Endothelial cell of umbilical vein (primary cell): ENCODE measurements at regions not wholly inside any gene's neighbourhood (a gene's known extent, or its start where the extent isn't known, plus 50 kb on each side); places are given as distances from the start of the nearest gene placed in this dataset.

Experiments
- BruUV-seq: library from RNA; stranded (reverse); fragments of 400-500 nt; replicated peaks from 2 replicates; lab custom pipeline; 2021; lab: Mats Ljungman, UMichigan
- CTCF ChIA-PET: fragments of 300-600, 350-600 bp; sonication (Branson Sonifier 250); formaldehyde crosslinking; loops from one replicate; lab custom pipeline; 2021; ENCODE audit warnings: antibody characterized with exemption, inconsistent platforms; lab: Charles Lee
- POLR2A ChIA-PET: fragments of 300-600, 350-600 bp; sonication (Branson Sonifier 250); formaldehyde crosslinking; loops from one replicate; lab custom pipeline; 2021; ENCODE audit warnings: antibody characterized with exemption, inconsistent platforms; lab: Charles Lee
- DNase-seq: peaks from one replicate; pipeline ENCODE4 v3.0.0-alpha.2; 2011; ENCODE audit warnings: low read depth, low spot score
- FAIRE-seq: peaks from 2 replicates; lab custom pipeline; 2011; peaks lifted over from hg19 to GRCh38; lab: Jason Lieb, UNC
- H2AFZ ChIP-seq: 2 replicates; pipeline ENCODE4 v1.6.0; 2012; ENCODE audit warnings: low read depth, low read length, control low read depth, inconsistent platforms
- H3K27ac ChIP-seq: 2 replicates; pipeline ENCODE4 v1.5.1; 2011; ENCODE audit warnings: low read depth, mild to moderate bottlenecking, control low read depth, low read length, moderate library complexity; ENCODE audit not compliant: insufficient read depth
- H3K27me3 ChIP-seq, 2 experiments: 2 replicates each; pipeline versions ENCODE4 v1.6.0 to v1.6.1; 2011; ENCODE audit warnings: low read length in 2 of 2, mixed read lengths in 1 of 2; ENCODE audit not compliant: control insufficient read depth in 2 of 2, insufficient read depth in 2 of 2
- H3K36me3 ChIP-seq, 2 experiments: 2 replicates in 1 of 2; 3 replicates in 1 of 2; pipeline ENCODE4 v1.5.1; 2011; ENCODE audit warnings: low read length in 2 of 2, mild to moderate bottlenecking in 1 of 2, moderate library complexity in 1 of 2; ENCODE audit not compliant: control insufficient read depth in 2 of 2, insufficient read depth in 2 of 2; ENCODE audit errors: extremely low read depth in 1 of 2
- H3K4me1 ChIP-seq: 3 replicates; pipeline ENCODE4 v1.5.1; 2011; ENCODE audit warnings: mild to moderate bottlenecking, low read length; ENCODE audit not compliant: control insufficient read depth, insufficient read depth; ENCODE audit errors: extremely low read depth
- H3K4me2 ChIP-seq: 2 replicates; pipeline ENCODE4 v1.6.1; 2011; ENCODE audit warnings: low read length, control low read depth, mixed read lengths; ENCODE audit not compliant: insufficient read depth
- H3K4me3 ChIP-seq, 3 experiments: fragments of 200-600 bp in 1 of 3; sonication (generic), shearing (Covaris generic) in 1 of 3; replicated peaks in 1 of 3; 2 replicates each; pipeline ENCODE4 v1.5.1; 2011 to 2016; ENCODE audit warnings: control low read depth in 3 of 3, low read length in 3 of 3, mild to moderate bottlenecking in 2 of 3, inconsistent platforms in 1 of 3, low read depth in 1 of 3, moderate library complexity in 1 of 3; ENCODE audit not compliant: insufficient read depth in 1 of 3
- H3K79me2 ChIP-seq: 2 replicates; pipeline ENCODE4 v1.6.0; 2012; ENCODE audit warnings: low read length, inconsistent platforms; ENCODE audit not compliant: control insufficient read depth, insufficient read depth
- H3K9ac ChIP-seq: replicated peaks from 2 replicates; pipeline ENCODE3; 2011; ENCODE audit warnings: low read length, control low read depth; ENCODE audit not compliant: insufficient read depth; ENCODE audit errors: extremely low read depth
- H3K9me1 ChIP-seq: replicated peaks from 3 replicates; pipeline ENCODE4 v1.6.0; 2011; ENCODE audit warnings: mild to moderate bottlenecking, low read length; ENCODE audit not compliant: control insufficient read depth, insufficient read depth; ENCODE audit errors: extremely low read depth
- H3K9me3 ChIP-seq: replicated peaks from 2 replicates; pipeline ENCODE4 v1.5.1; 2012; ENCODE audit warnings: low read length, inconsistent platforms; ENCODE audit not compliant: control insufficient read depth, insufficient read depth
- H4K20me1 ChIP-seq: replicated peaks from 2 replicates; pipeline ENCODE3; 2011; ENCODE audit warnings: mild to moderate bottlenecking, low read length; ENCODE audit not compliant: control insufficient read depth, insufficient read depth; ENCODE audit errors: extremely low read depth
- EZH2 ChIP-seq: IDR thresholded peaks from 2 replicates; pipeline ENCODE4 v1.6.1; 2012; ENCODE audit warnings: borderline replicate concordance, low read depth, mild to moderate bottlenecking, moderate library complexity, low read length, inconsistent platforms; ENCODE audit not compliant: severe bottlenecking
- FOS ChIP-seq: IDR thresholded peaks from 2 replicates; pipeline ENCODE4 v1.6.1; 2011; ENCODE audit warnings: mild to moderate bottlenecking, low read length, moderate library complexity, borderline replicate concordance; ENCODE audit not compliant: insufficient read depth
- GATA2 ChIP-seq: IDR thresholded peaks from 2 replicates; pipeline ENCODE4 v1.7.0; 2011; ENCODE audit warnings: low read depth, mild to moderate bottlenecking, moderate library complexity, mixed read lengths, low read length; ENCODE audit not compliant: insufficient read length, insufficient read depth
- JUN ChIP-seq: IDR thresholded peaks from 2 replicates; pipeline ENCODE4 v1.6.1; 2011; ENCODE audit warnings: borderline replicate concordance, low read depth; ENCODE audit not compliant: insufficient read length, insufficient read depth
- MYC ChIP-seq: IDR thresholded peaks from one replicate; pipeline ENCODE4 v1.6.1; 2011; ENCODE audit warnings: mild to moderate bottlenecking, low read depth, low read length
- POLR2A ChIP-seq: IDR thresholded peaks from 2 replicates; pipeline ENCODE4 v1.6.1; 2012; ENCODE audit warnings: low read depth, mild to moderate bottlenecking, control low read depth, low read length
- POLR2AphosphoS5 ChIP-seq: IDR thresholded peaks from 2 replicates; pipeline ENCODE4 v1.6.1; 2012; ENCODE audit warnings: low read depth, mild to moderate bottlenecking, control low read depth, low read length, moderate library complexity; ENCODE audit not compliant: insufficient read depth
- dilution Hi-C: fragments of 300-500 bp; cut with MboI; formaldehyde crosslinking; loops from one replicate; pipeline ENCODE4 v1.15.0; 2019; ENCODE audit warnings: low sequenced_read_pairs; ENCODE audit not compliant: extremely low pct_ligation_motif_present
- intact Hi-C: fragments of 100-400 bp; cut with micrococcal nuclease; formaldehyde crosslinking; loops from one replicate; pipeline ENCODE4 v1.10.0; 2022
- TF ChIP-seq, protein P1 (sequence below): IDR thresholded peaks from 2 replicates; pipeline ENCODE4 v1.6.1; 2011; ENCODE audit not compliant: insufficient read depth, insufficient read length
- TF ChIP-seq, protein P2 (sequence below), 2 donors: IDR thresholded peaks; 1 replicate in 1 of 2; 2 replicates in 1 of 2; pipeline ENCODE4 v1.5.1; 2011; ENCODE audit warnings: low read length in 2 of 2, mild to moderate bottlenecking in 2 of 2, moderate library complexity in 2 of 2, control low read depth in 1 of 2, inconsistent platforms in 1 of 2, low read depth in 1 of 2; ENCODE audit not compliant: insufficient read depth in 1 of 2; ENCODE audit errors: extremely low read depth in 1 of 2

DNA sequence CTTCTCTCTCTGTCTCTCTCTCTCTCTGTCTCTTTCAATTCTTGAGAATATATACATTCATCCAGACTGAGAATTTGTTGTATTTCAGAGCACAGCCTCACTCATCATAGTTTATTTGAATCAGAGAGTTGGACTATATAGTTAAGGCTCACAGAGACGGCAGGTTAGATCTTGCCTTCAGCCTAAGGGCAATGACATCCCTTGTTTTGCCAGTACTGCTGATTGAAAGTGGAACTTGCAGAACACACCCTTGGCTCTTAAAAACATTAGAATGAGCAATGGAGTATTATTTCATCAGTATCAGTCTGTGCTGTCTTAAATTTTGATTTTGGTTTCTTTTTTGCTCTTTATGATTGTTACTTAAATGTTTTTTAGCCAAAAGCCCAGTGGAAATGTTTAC, 62.0 kb upstream of the DSG1 start:
- no TSS peak for BruUV-seq
- no peaks in the 10 kb centered on the region for H3K79me2 ChIP-seq
- H3K36me3 ChIP-seq, result no peaks in the 10 kb centered on the region
- H3K4me1 ChIP-seq, result no peaks in the 10 kb centered on the region
- no peaks in the 10 kb centered on the region for H3K9me1 ChIP-seq
- ChIA-PET CTCF (no interaction called here), POLR2A (no interaction called here)
- H3K9ac ChIP-seq, result no peak overlapping the region
- no peak for DNase-seq
- H3K4me3 ChIP-seq, result no peak overlapping the region
- intact Hi-C loops (no loop called here), dilution Hi-C loops (no loop called here)
- no peak overlapping the region for H2AFZ ChIP-seq
- H3K4me2 ChIP-seq, result no peak overlapping the region
- no peak overlapping the region for H3K27ac ChIP-seq
- FAIRE-seq, result no peak
- TF ChIP-seq, protein P1, sequence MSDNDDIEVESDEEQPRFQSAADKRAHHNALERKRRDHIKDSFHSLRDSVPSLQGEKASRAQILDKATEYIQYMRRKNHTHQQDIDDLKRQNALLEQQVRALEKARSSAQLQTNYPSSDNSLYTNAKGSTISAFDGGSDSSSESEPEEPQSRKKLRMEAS, result no peak
- TF ChIP-seq MYC, result no peak
- TF ChIP-seq, protein P2, sequence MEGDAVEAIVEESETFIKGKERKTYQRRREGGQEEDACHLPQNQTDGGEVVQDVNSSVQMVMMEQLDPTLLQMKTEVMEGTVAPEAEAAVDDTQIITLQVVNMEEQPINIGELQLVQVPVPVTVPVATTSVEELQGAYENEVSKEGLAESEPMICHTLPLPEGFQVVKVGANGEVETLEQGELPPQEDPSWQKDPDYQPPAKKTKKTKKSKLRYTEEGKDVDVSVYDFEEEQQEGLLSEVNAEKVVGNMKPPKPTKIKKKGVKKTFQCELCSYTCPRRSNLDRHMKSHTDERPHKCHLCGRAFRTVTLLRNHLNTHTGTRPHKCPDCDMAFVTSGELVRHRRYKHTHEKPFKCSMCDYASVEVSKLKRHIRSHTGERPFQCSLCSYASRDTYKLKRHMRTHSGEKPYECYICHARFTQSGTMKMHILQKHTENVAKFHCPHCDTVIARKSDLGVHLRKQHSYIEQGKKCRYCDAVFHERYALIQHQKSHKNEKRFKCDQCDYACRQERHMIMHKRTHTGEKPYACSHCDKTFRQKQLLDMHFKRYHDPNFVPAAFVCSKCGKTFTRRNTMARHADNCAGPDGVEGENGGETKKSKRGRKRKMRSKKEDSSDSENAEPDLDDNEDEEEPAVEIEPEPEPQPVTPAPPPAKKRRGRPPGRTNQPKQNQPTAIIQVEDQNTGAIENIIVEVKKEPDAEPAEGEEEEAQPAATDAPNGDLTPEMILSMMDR (IDR thresholded peaks at IDR 0.05; ENCODE audit: extremely low read depth in 1 of 2, insufficient read depth in 1 of 2, low read depth in 1 of 2, low read length in 2 of 2), result no peak
- TF ChIP-seq FOS, result no peak
- TF ChIP-seq POLR2A, result no peak
- TF ChIP-seq JUN, result no peak
- TF ChIP-seq POLR2AphosphoS5, result no peak
- no peak for TF ChIP-seq GATA2
- TF ChIP-seq EZH2, result no peak
- no peaks in the 10 kb centered on the region for H3K9me3 ChIP-seq
- peaks cover 0 to 3% of the 10 kb centered on the region in 2 experiments for H3K27me3 ChIP-seq
- no peaks in the 10 kb centered on the region for H4K20me1 ChIP-seq
